Common myeloid progenitor, CD34-positive (primary cell): ENCODE measurements at regions not wholly inside any gene's neighbourhood (a gene's known extent, or its start where the extent isn't known, plus 50 kb on each side); places are given as distances from the start of the nearest gene placed in this dataset.

Source experiments
- CTCF ChIA-PET: fragments of 350-600 bp; sonication (Branson Sonifier 250); formaldehyde crosslinking; loops from one replicate; lab custom pipeline; 2021; ENCODE audit warnings: antibody characterized with exemption; lab: Charles Lee
- POLR2A ChIA-PET: fragments of 350-600 bp; sonication (Branson Sonifier 250); formaldehyde crosslinking; loops from one replicate; lab custom pipeline; 2021; ENCODE audit warnings: antibody characterized with exemption; lab: Charles Lee
- DNase-seq, 3 donors: peaks; one replicate each; pipeline versions ENCODE4 v3.0.0 to v3.0.0-alpha.2; 2013
- H3K27ac ChIP-seq, 2 experiments: 1 replicate in 1 of 2; 2 replicates in 1 of 2; pipeline ENCODE4 v1.7.0; 2013; ENCODE audit warnings: inconsistent platforms in 2 of 2, low read length in 2 of 2, mild to moderate bottlenecking in 2 of 2, low read depth in 1 of 2, moderate library complexity in 1 of 2; ENCODE audit not compliant: severe bottlenecking in 2 of 2, insufficient read depth in 1 of 2, poor library complexity in 1 of 2
- H3K27me3 ChIP-seq, 5 experiments: replicated peaks in 2 of 5; 1 replicate in 3 of 5; 2 replicates in 2 of 5; pipeline versions ENCODE4 v1.6.1 to v1.7.0; 2013; ENCODE audit warnings: low read length in 4 of 5, mild to moderate bottlenecking in 2 of 5, moderate library complexity in 2 of 5, inconsistent platforms in 1 of 5; ENCODE audit not compliant: insufficient read depth in 5 of 5, control insufficient read depth in 4 of 5
- H3K36me3 ChIP-seq, 4 experiments: 1 replicate in 2 of 4; 2 replicates in 2 of 4; pipeline versions ENCODE4 v1.6.1 to v1.7.0; 2013; ENCODE audit warnings: low read length in 3 of 4, control low read depth in 1 of 4, mild to moderate bottlenecking in 1 of 4; ENCODE audit not compliant: control insufficient read depth in 4 of 4, insufficient read depth in 4 of 4
- H3K4me1 ChIP-seq, 4 experiments: 1 replicate in 3 of 4; 2 replicates in 1 of 4; pipeline versions ENCODE4 v1.6.1 to v1.7.1; 2013; ENCODE audit warnings: low read length in 3 of 4, mild to moderate bottlenecking in 3 of 4, control low read depth in 1 of 4, inconsistent platforms in 1 of 4, moderate library complexity in 1 of 4; ENCODE audit not compliant: control insufficient read depth in 4 of 4, insufficient read depth in 4 of 4; ENCODE audit errors: control extremely low read depth in 1 of 4
- H3K4me3 ChIP-seq, 7 experiments: 1 replicate in 4 of 7; 2 replicates in 3 of 7; pipeline versions ENCODE4 v1.5.1 to v1.7.0; 2013; ENCODE audit warnings: mild to moderate bottlenecking in 7 of 7, low read length in 6 of 7, moderate library complexity in 6 of 7, inconsistent platforms in 2 of 7, low read depth in 2 of 7, control low read depth in 1 of 7; ENCODE audit not compliant: insufficient read depth in 4 of 7, control insufficient read depth in 1 of 7; ENCODE audit errors: extremely low read depth in 1 of 7
- H3K9me3 ChIP-seq, 5 experiments: 1 replicate in 4 of 5; 2 replicates in 1 of 5; pipeline versions ENCODE4 v1.6.1 to v1.7.1; 2013; ENCODE audit warnings: low read length in 4 of 5, mild to moderate bottlenecking in 2 of 5, inconsistent platforms in 1 of 5, low read depth in 1 of 5, moderate library complexity in 1 of 5; ENCODE audit not compliant: control insufficient read depth in 4 of 5, insufficient read depth in 2 of 5; ENCODE audit errors: control extremely low read depth in 1 of 5
- WGBS: methylation state at CpG from one replicate; pipeline ENCODE4 v1.1.5; 2013; ENCODE audit not compliant: insufficient coverage; 5-methylcytosine and 5-hydroxymethylcytosine counted together

- Histone ChIP-seq H3K4me3 (no peak overlapping the region), H3K36me3 (no peaks in the 10 kb centered on the region), H3K27ac (no peak overlapping the region), H3K9me3 (no peaks in the 10 kb centered on the region), H3K4me1 (no peaks in the 10 kb centered on the region), H3K27me3 (no peaks in the 10 kb centered on the region)
- ChIA-PET POLR2A (no interaction called here), CTCF (no interaction called here)
- 100% methylated on average over 1 of the region's 1 CpG for WGBS
- DNase-seq, result no peak
These were observed 641.6 kb downstream of the LRRC70 start for GRCh38 chr5:63220244-63220643.

GRCh38 chr5:63217422-63217821 is 638.8 kb downstream of the LRRC70 start:
- ChIA-PET CTCF (no interaction called here), POLR2A (no interaction called here)
- Histone ChIP-seq H3K27ac (no peak overlapping the region), H3K4me3 (no peak overlapping the region), H3K9me3 (no peaks in the 10 kb centered on the region), H3K4me1 (no peaks in the 10 kb centered on the region), H3K27me3 (no peaks in the 10 kb centered on the region), H3K36me3 (no peaks in the 10 kb centered on the region)
- no peak for DNase-seq
- WGBS, result 100% methylated on average over 1 of the region's 4 CpGs

DNA sequence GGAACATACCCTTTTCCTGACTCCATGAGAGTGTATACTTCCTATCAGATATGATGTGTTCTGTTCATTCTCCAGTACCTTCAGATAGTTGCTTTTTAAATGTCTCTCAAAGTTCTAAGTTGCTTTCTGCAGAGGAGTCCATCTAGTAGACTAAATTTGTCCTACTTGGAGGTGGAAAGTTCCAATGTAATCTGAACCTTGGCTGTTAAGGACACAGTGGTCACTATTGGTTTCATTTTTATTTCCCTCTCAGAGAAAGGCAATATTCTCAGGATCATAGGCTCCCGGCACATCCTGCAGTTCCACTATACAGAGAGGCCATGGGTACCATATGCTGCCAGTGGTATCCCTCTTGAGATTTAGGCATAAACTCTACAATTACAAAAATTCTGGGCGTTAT is 634.6 kb downstream of the LRRC70 start:
- Histone ChIP-seq H3K9me3 (no peaks in the 10 kb centered on the region), H3K4me3 (no peak overlapping the region), H3K4me1 (no peaks in the 10 kb centered on the region), H3K27ac (no peak overlapping the region), H3K36me3 (no peaks in the 10 kb centered on the region), H3K27me3 (no peaks in the 10 kb centered on the region)
- POLR2A ChIA-PET, result no interaction called here
- WGBS, result no CpG with 5 or more reads among the region's 2 CpGs
- no peak for DNase-seq
- CTCF ChIA-PET, result no interaction called here

GRCh38 chr5:63211448-63212132 is 633.0 kb downstream of the LRRC70 start:
- H3K4me3 ChIP-seq, result no peak overlapping the region
- H3K27ac ChIP-seq, result no peak overlapping the region
- no peaks in the 10 kb centered on the region for H3K27me3 ChIP-seq
- CTCF ChIA-PET, result no interaction called here
- POLR2A ChIA-PET, result no interaction called here
- no peaks in the 10 kb centered on the region for H3K36me3 ChIP-seq
- no peak for DNase-seq
- H3K4me1 ChIP-seq, result no peaks in the 10 kb centered on the region
- H3K9me3 ChIP-seq, result no peaks in the 10 kb centered on the region
- WGBS, result 86% methylated on average over 1 of the region's 2 CpGs

GRCh38 chr5:63205976-63206375 is 627.4 kb downstream of the LRRC70 start:
- no peak overlapping the region for H3K27ac ChIP-seq
- H3K9me3 ChIP-seq, result no peaks in the 10 kb centered on the region
- CTCF ChIA-PET, result no interaction called here
- POLR2A ChIA-PET, result no interaction called here
- no peaks in the 10 kb centered on the region for H3K4me1 ChIP-seq
- no peak for DNase-seq
- no peaks in the 10 kb centered on the region for H3K36me3 ChIP-seq
- no peak overlapping the region for H3K4me3 ChIP-seq
- H3K27me3 ChIP-seq, result no peaks in the 10 kb centered on the region
- 100% methylated on average over 1 of the region's 2 CpGs for WGBS

GRCh38 chr5:63201738-63202137 is 623.1 kb downstream of the LRRC70 start:
- no peak for DNase-seq
- Histone ChIP-seq H3K4me1 (no peaks in the 10 kb centered on the region), H3K27me3 (no peaks in the 10 kb centered on the region), H3K9me3 (no peaks in the 10 kb centered on the region), H3K36me3 (no peaks in the 10 kb centered on the region), H3K4me3 (no peak overlapping the region), H3K27ac (no peak overlapping the region)
- POLR2A ChIA-PET, result no interaction called here
- CTCF ChIA-PET, result no interaction called here
- no CpG with 5 or more reads among the region's 2 CpGs for WGBS

- H3K4me1 ChIP-seq, result no peaks in the 10 kb centered on the region
- ChIA-PET POLR2A (no interaction called here), CTCF (no interaction called here)
- H3K36me3 ChIP-seq, result no peaks in the 10 kb centered on the region
- no peak for DNase-seq
- H3K27ac ChIP-seq, result no peak overlapping the region
- H3K27me3 ChIP-seq, result no peaks in the 10 kb centered on the region
- H3K9me3 ChIP-seq, result peaks cover 0 to 2% (median 0%) of the 10 kb centered on the region in 5 experiments
- no peak overlapping the region for H3K4me3 ChIP-seq
- WGBS, result 100% methylated on average over 3 of the region's 3 CpGs
These were observed 615.5 kb downstream of the LRRC70 start for GRCh38 chr5:63194126-63194525.
